Karpas-422 (cell line): ENCODE measurements at regions not wholly inside any gene's neighbourhood (a gene's known extent, or its start where the extent isn't known, plus 50 kb on each side); places are given as distances from the start of the nearest gene placed in this dataset.
A peak's percentile ranks its signal among the peaks of the same experiment; 100 is the strongest.

Source experiments
- DNase-seq: peaks from one replicate; pipeline ENCODE4 v3.0.0-alpha.2; 2015
- H2AFZ ChIP-seq: fragments of 200-600 bp; sonication (generic); 2 replicates; pipeline ENCODE4 v1.6.1; 2014; ENCODE audit warnings: antibody characterized with exemption, low read length, mixed read lengths
- H3K27ac ChIP-seq: fragments of 200-600 bp; sonication (generic); 2 replicates; pipeline ENCODE4 v1.5.1; 2014; ENCODE audit warnings: mild to moderate bottlenecking, low read length, moderate library complexity
- H3K27me3 ChIP-seq: fragments of 200-600 bp; sonication (generic); 2 replicates; pipeline ENCODE4 v1.6.1; 2014; ENCODE audit warnings: low read length, mixed read lengths
- H3K36me3 ChIP-seq: fragments of 200-600 bp; sonication (generic); 2 replicates; pipeline ENCODE4 v1.6.1; 2014; ENCODE audit warnings: low read length, mixed read lengths; ENCODE audit not compliant: insufficient read depth
- H3K4me1 ChIP-seq: fragments of 200-600 bp; sonication (generic); 2 replicates; pipeline ENCODE4 v1.6.1; 2014; ENCODE audit warnings: mild to moderate bottlenecking, low read length, mixed read lengths
- H3K4me2 ChIP-seq: fragments of 200-600 bp; sonication (generic); 2 replicates; pipeline ENCODE4 v1.6.1; 2014; ENCODE audit warnings: low read length, low read depth, mild to moderate bottlenecking; ENCODE audit not compliant: poor library complexity, severe bottlenecking
- H3K4me3 ChIP-seq: fragments of 200-600 bp; sonication (generic); 2 replicates; pipeline ENCODE4 v1.5.1; 2014; ENCODE audit warnings: mild to moderate bottlenecking, antibody characterized with exemption, low read length, mixed read lengths
- H3K79me2 ChIP-seq: fragments of 200-600 bp; sonication (generic); 2 replicates; pipeline ENCODE4 v1.6.1; 2014; ENCODE audit warnings: mild to moderate bottlenecking, low read length, mixed read lengths
- H3K9ac ChIP-seq: fragments of 200-600 bp; sonication (generic); 2 replicates; pipeline ENCODE4 v1.6.0; 2014; ENCODE audit warnings: low read length
- H3K9me2 ChIP-seq: fragments of 200-600 bp; sonication (generic), shearing (Covaris generic); replicated peaks from 2 replicates; pipeline ENCODE4 v1.6.0; 2014; ENCODE audit warnings: mild to moderate bottlenecking, low read length, moderate library complexity; ENCODE audit not compliant: insufficient read depth
- H3K9me3 ChIP-seq: fragments of 300-700, 200-600 bp; sonication (generic); 2 replicates; pipeline ENCODE4 v1.6.1; 2014; ENCODE audit warnings: low read length, mixed read lengths
- H4K20me1 ChIP-seq: fragments of 200-600 bp; sonication (generic); 2 replicates; pipeline ENCODE4 v1.6.1; 2014; ENCODE audit warnings: mild to moderate bottlenecking, antibody characterized with exemption, low read length, low read depth; ENCODE audit not compliant: insufficient read depth

GRCh38 chr2:198483051-198483450, 678.7 kb downstream of the PLCL1 start:
- Histone ChIP-seq H3K36me3 (no peaks in the 10 kb centered on the region), H3K4me1 (no peaks in the 10 kb centered on the region), H3K9me3 (no peaks in the 10 kb centered on the region), H3K4me2 (no peak overlapping the region), H3K9me2 (no peaks in the 10 kb centered on the region), H3K9ac (no peak overlapping the region), H3K27me3 (no peaks in the 10 kb centered on the region), H4K20me1 (no peaks in the 10 kb centered on the region), H3K79me2 (no peaks in the 10 kb centered on the region), H2AFZ (no peak overlapping the region), H3K27ac (no peak overlapping the region), H3K4me3 (no peak overlapping the region)
- DNase-seq: no peak

- Histone ChIP-seq H3K27me3 (no peaks in the 10 kb centered on the region), H2AFZ (no peak overlapping the region), H3K9me3 (no peaks in the 10 kb centered on the region), H3K4me1 (no peaks in the 10 kb centered on the region), H3K4me3 (no peak overlapping the region), H3K9ac (no peak overlapping the region), H3K79me2 (no peaks in the 10 kb centered on the region), H3K27ac (no peak overlapping the region), H3K9me2 (no peaks in the 10 kb centered on the region), H4K20me1 (no peaks in the 10 kb centered on the region), H3K4me2 (no peak overlapping the region), H3K36me3 (no peaks in the 10 kb centered on the region)
- DNase-seq: no peak
Observed at GRCh38 chr2:198479065-198479464, 674.7 kb downstream of the PLCL1 start.

- no peaks in the 10 kb centered on the region for H3K9me3 ChIP-seq
- H3K4me2 ChIP-seq: no peak overlapping the region
- no peaks in the 10 kb centered on the region for H4K20me1 ChIP-seq
- H3K4me1 ChIP-seq: no peaks in the 10 kb centered on the region
- no peak overlapping the region for H3K4me3 ChIP-seq
- H3K36me3 ChIP-seq: no peaks in the 10 kb centered on the region
- no peak overlapping the region for H3K27ac ChIP-seq
- H3K9ac ChIP-seq: no peak overlapping the region
- DNase-seq: no peak
- H3K9me2 ChIP-seq: no peaks in the 10 kb centered on the region
- H3K27me3 ChIP-seq: no peaks in the 10 kb centered on the region
- no peak overlapping the region for H2AFZ ChIP-seq
- H3K79me2 ChIP-seq: no peaks in the 10 kb centered on the region
Observed at GRCh38 chr2:198478361-198478760, 674.0 kb downstream of the PLCL1 start.

DNA sequence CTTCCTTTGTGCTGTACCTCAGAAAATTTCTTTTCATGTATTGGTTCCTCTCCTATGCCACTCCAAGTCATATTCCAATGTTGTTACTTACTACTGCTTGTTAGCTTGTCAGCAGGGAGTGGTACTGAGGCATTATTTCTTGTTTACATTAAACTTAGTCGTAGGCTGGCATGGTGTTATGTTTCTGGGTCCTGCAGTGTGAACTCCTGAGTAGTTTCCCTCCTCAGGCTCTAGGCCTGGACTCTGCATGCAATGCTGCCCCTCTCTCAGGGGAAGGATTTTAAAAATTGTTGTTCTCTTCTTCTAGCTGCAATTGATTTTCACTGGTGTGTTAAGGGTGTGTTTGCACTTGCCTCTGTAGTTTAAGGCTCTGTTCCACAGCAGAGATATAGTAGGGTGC, 671.6 kb downstream of the PLCL1 start:
- no peak overlapping the region for H3K4me2 ChIP-seq
- H3K9ac ChIP-seq: no peak overlapping the region
- no peaks in the 10 kb centered on the region for H3K36me3 ChIP-seq
- DNase-seq: no peak
- no peaks in the 10 kb centered on the region for H3K9me3 ChIP-seq
- H3K9me2 ChIP-seq: no peaks in the 10 kb centered on the region
- H3K4me1 ChIP-seq: no peaks in the 10 kb centered on the region
- no peak overlapping the region for H3K27ac ChIP-seq
- no peak overlapping the region for H3K4me3 ChIP-seq
- no peak overlapping the region for H2AFZ ChIP-seq
- H4K20me1 ChIP-seq: no peaks in the 10 kb centered on the region
- no peaks in the 10 kb centered on the region for H3K27me3 ChIP-seq
- no peaks in the 10 kb centered on the region for H3K79me2 ChIP-seq

DNA sequence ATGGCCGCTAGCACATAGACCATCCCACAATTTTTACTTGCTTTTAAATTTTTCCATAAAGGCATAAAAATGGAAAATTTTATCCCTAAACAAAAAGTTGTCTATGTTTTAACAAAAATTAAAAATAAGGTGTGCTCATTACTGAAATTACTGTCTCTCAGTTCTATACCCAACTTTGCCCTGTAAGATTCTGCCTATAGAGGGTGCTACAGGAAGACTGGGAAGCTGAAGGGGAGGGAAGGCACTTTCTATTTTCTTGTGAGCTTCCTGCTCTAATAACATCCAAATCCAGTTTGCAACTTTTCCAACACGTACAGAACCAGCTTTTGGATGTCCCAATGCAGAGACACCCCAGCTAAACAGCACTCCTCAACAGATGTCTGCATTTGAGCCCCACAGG, 666.9 kb downstream of the PLCL1 start:
- no peaks in the 10 kb centered on the region for H3K27me3 ChIP-seq
- H3K4me2 ChIP-seq: no peak overlapping the region
- H3K9ac ChIP-seq: no peak overlapping the region
- DNase-seq: peak; percentile 57
- no peaks in the 10 kb centered on the region for H4K20me1 ChIP-seq
- no peaks in the 10 kb centered on the region for H3K9me2 ChIP-seq
- H3K36me3 ChIP-seq: no peaks in the 10 kb centered on the region
- no peak overlapping the region for H3K27ac ChIP-seq
- no peak overlapping the region for H2AFZ ChIP-seq
- H3K4me1 ChIP-seq: no peaks in the 10 kb centered on the region
- no peaks in the 10 kb centered on the region for H3K79me2 ChIP-seq
- H3K9me3 ChIP-seq: no peaks in the 10 kb centered on the region
- no peak overlapping the region for H3K4me3 ChIP-seq

GRCh38 chr2:198468136-198468535, 663.7 kb downstream of the PLCL1 start:
- Histone ChIP-seq H3K9me2 (no peaks in the 10 kb centered on the region), H3K27ac (no peak overlapping the region), H3K9me3 (no peaks in the 10 kb centered on the region), H3K36me3 (no peaks in the 10 kb centered on the region), H4K20me1 (no peaks in the 10 kb centered on the region), H3K4me3 (no peak overlapping the region), H3K9ac (no peak overlapping the region), H3K4me1 (no peaks in the 10 kb centered on the region), H3K4me2 (no peak overlapping the region), H3K79me2 (no peaks in the 10 kb centered on the region), H2AFZ (no peak overlapping the region), H3K27me3 (no peaks in the 10 kb centered on the region)
- no peak for DNase-seq

DNA sequence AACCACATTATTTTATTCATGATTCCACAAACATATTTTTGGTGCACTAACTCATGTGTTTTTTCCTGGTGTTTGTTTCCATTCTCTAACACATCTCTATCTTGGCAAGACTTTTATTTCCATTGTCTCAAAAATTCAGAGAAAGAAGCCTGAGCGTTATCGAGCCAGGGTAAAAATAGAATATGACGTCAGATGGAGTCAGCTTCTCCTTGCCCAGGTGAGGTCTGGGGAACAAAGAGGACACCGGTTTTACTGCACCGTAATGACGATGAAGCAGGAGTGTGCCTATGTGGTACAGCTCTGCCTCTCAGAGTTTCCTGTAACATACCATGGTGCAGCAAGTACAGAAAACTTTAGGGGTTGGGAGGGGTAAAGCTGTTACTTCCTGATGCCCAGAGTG, 661.6 kb downstream of the PLCL1 start:
- Histone ChIP-seq H3K27me3 (no peaks in the 10 kb centered on the region), H3K27ac (no peak overlapping the region), H3K36me3 (no peaks in the 10 kb centered on the region), H3K4me1 (no peaks in the 10 kb centered on the region), H3K79me2 (no peaks in the 10 kb centered on the region), H3K4me2 (no peak overlapping the region), H3K9me2 (no peaks in the 10 kb centered on the region), H2AFZ (no peak overlapping the region), H3K4me3 (no peak overlapping the region), H3K9ac (no peak overlapping the region), H3K9me3 (no peaks in the 10 kb centered on the region), H4K20me1 (no peaks in the 10 kb centered on the region)
- no peak for DNase-seq

- H3K27me3 ChIP-seq: no peaks in the 10 kb centered on the region
Observed at GRCh38 chr2:198456418-198456817, 652.0 kb downstream of the PLCL1 start.

DNA sequence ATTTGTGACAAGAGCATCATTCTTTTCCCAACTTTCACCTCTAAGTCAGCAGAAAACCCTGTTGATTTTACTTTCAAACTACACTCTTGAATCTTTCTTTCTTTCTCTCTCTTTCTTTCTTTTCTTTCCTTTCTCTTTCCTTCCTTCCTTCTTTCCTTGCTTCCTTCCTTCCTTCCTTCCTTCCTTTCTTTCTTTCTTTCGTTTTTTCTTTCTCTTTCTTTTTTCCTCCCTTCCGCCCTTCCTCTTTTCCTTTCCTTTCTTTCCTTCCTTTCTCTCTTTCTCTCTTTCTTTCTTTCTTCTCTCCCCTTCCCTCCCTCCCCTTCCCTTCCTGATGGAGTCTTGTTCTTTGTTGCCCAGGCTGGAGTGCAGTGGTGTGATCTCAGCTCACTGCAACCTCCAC, 649.5 kb downstream of the PLCL1 start:
- Histone ChIP-seq H3K9me3 (no peaks in the 10 kb centered on the region), H2AFZ (no peak overlapping the region)
- no peak for DNase-seq

More at GRCh38 chr2:198456418-198456817, 652.0 kb downstream of the PLCL1 start:
- H3K4me2 ChIP-seq: no peak overlapping the region
- no peaks in the 10 kb centered on the region for H3K79me2 ChIP-seq
- no peaks in the 10 kb centered on the region for H4K20me1 ChIP-seq
- H3K9me3 ChIP-seq: no peaks in the 10 kb centered on the region
- H2AFZ ChIP-seq: no peak overlapping the region
- no peak overlapping the region for H3K4me3 ChIP-seq
- DNase-seq: no peak
- no peak overlapping the region for H3K27ac ChIP-seq
- no peaks in the 10 kb centered on the region for H3K9me2 ChIP-seq
- H3K9ac ChIP-seq: no peak overlapping the region
- H3K4me1 ChIP-seq: no peaks in the 10 kb centered on the region
- H3K36me3 ChIP-seq: no peaks in the 10 kb centered on the region

More for the DNA sequence above, 649.5 kb downstream of the PLCL1 start:
- H3K27me3 ChIP-seq: no peaks in the 10 kb centered on the region
- no peaks in the 10 kb centered on the region for H3K9me2 ChIP-seq
- H3K36me3 ChIP-seq: no peaks in the 10 kb centered on the region
- no peak overlapping the region for H3K4me3 ChIP-seq
- no peak overlapping the region for H3K27ac ChIP-seq
- H4K20me1 ChIP-seq: no peaks in the 10 kb centered on the region
- no peak overlapping the region for H3K4me2 ChIP-seq
- no peaks in the 10 kb centered on the region for H3K79me2 ChIP-seq
- no peak overlapping the region for H3K9ac ChIP-seq
- H3K4me1 ChIP-seq: no peaks in the 10 kb centered on the region
